ENCODE measurements at regions not wholly inside any gene's neighbourhood (a gene's known extent, or its start where the extent isn't known, plus 50 kb on each side); places are given as distances from the start of the nearest gene placed in this dataset.
A peak's percentile ranks its signal among the peaks of the same experiment; 100 is the strongest.

DNA sequence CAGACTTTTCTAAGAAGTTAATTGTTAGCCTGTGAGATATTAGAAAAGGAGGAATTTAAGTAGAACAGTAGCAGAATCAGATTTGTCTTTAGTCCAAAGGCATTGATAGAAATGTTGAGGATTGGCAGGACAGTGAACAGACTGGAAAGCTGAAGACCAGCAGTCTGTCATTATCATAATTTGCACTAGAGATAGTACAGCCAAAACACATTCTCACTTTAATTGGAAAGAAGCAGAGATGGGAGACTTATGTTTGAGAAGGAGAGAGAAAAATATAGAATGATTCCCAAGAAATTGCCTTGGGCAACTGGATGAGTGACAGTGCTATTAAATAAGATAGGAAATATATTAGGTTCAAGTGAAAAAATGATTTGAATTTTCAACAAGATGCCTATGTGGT is 755.5 kb downstream of the SLITRK5 start:
- H3K4me3 ChIP-seq (ENCODE audit: control insufficient read depth in 1 of 7, extremely low read depth in 1 of 7, insufficient read depth in 4 of 7, low read depth in 2 of 7, low read length in 6 of 7), result no peak overlapping the region
- CTCF ChIA-PET, result no interaction called here
- no peak overlapping the region for H3K27ac ChIP-seq (ENCODE audit: insufficient read depth in 1 of 2, low read depth in 1 of 2, low read length in 2 of 2, poor library complexity in 1 of 2, severe bottlenecking in 2 of 2)
- H3K4me1 ChIP-seq (ENCODE audit: control extremely low read depth in 1 of 4, control insufficient read depth in 4 of 4, insufficient read depth in 4 of 4, low read length in 3 of 4), result no peaks in the 10 kb centered on the region
- DNase-seq, result no peak
- peaks cover 0 to 6% (median 2%) of the 10 kb centered on the region in 5 experiments for H3K9me3 ChIP-seq (ENCODE audit: control extremely low read depth in 1 of 5, control insufficient read depth in 4 of 5, insufficient read depth in 2 of 5, low read depth in 1 of 5, low read length in 4 of 5)
- H3K36me3 ChIP-seq (ENCODE audit: control insufficient read depth in 4 of 4, insufficient read depth in 4 of 4, low read length in 3 of 4), result no peaks in the 10 kb centered on the region
- POLR2A ChIA-PET, result no interaction called here
- no peaks in the 10 kb centered on the region for H3K27me3 ChIP-seq (replicated peaks in 2 of 5; ENCODE audit: control insufficient read depth in 4 of 5, insufficient read depth in 5 of 5, low read length in 4 of 5)

DNA sequence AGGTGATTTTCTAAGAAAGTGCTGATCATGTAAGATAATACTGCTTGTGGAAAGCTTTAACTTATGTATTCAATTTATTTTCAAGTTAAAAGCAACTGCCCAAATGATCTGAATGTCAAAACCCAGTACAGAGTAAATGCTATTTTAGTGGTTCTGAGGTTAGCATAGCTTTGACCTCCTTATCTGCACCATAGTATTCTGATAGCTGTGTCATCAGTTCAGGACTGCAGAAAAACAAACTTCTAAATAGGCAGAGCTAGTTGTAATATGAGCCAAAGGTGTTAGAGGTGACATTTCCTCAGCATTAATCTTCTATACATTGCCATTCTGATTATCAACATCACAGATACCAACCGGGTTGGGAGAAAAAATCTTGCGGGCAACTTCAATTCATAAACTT is 758.7 kb downstream of the SLITRK5 start:
- Histone ChIP-seq H3K4me1 (ENCODE audit: control extremely low read depth in 1 of 4, control insufficient read depth in 4 of 4, insufficient read depth in 4 of 4, low read length in 3 of 4) (no peaks in the 10 kb centered on the region), H3K27me3 (replicated peaks in 2 of 5; ENCODE audit: control insufficient read depth in 4 of 5, insufficient read depth in 5 of 5, low read length in 4 of 5) (no peaks in the 10 kb centered on the region), H3K36me3 (ENCODE audit: control insufficient read depth in 4 of 4, insufficient read depth in 4 of 4, low read length in 3 of 4) (no peaks in the 10 kb centered on the region), H3K27ac (ENCODE audit: insufficient read depth in 1 of 2, low read depth in 1 of 2, low read length in 2 of 2, poor library complexity in 1 of 2, severe bottlenecking in 2 of 2) (no peak overlapping the region), H3K9me3 (ENCODE audit: control extremely low read depth in 1 of 5, control insufficient read depth in 4 of 5, insufficient read depth in 2 of 5, low read depth in 1 of 5, low read length in 4 of 5) (peaks cover 0 to 8% (median 2%) of the 10 kb centered on the region in 5 experiments), H3K4me3 (ENCODE audit: control insufficient read depth in 1 of 7, extremely low read depth in 1 of 7, insufficient read depth in 4 of 7, low read depth in 2 of 7, low read length in 6 of 7) (no peak overlapping the region)
- POLR2A ChIA-PET, result no interaction called here
- CTCF ChIA-PET, result no interaction called here
- 94% methylated on average over 2 of the region's 2 CpGs for WGBS (ENCODE audit: insufficient coverage)
- DNase-seq, result no peak

DNA sequence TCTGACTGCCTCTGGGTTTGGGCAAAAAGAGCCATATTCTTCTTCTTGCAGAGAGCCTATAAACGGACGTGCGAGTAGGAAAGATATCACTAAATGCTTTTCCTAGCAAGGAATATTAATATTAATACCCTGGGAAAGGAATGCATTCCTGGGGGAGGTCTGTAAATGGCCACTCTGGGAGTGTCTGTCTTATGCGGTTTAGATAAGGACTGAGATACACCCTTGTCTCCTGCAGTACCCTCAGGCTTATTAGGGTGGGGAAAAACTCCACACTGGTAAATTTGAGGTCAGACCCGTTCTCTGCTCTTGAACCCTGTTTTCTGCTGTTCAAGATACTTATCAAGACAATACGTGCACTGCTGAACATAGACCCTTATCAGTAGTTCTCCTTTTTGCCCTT is 763.8 kb downstream of the SLITRK5 start:
- no peaks in the 10 kb centered on the region for H3K36me3 ChIP-seq (ENCODE audit: control insufficient read depth in 4 of 4, insufficient read depth in 4 of 4, low read length in 3 of 4)
- no peaks in the 10 kb centered on the region for H3K4me1 ChIP-seq (ENCODE audit: control extremely low read depth in 1 of 4, control insufficient read depth in 4 of 4, insufficient read depth in 4 of 4, low read length in 3 of 4)
- ChIA-PET CTCF (no interaction called here), POLR2A (no interaction called here)
- peak in 2 of 3 donors; percentile 8 to 20 for DNase-seq
- no peaks in the 10 kb centered on the region for H3K27me3 ChIP-seq (replicated peaks in 2 of 5; ENCODE audit: control insufficient read depth in 4 of 5, insufficient read depth in 5 of 5, low read length in 4 of 5)
- no peak overlapping the region for H3K4me3 ChIP-seq (ENCODE audit: control insufficient read depth in 1 of 7, extremely low read depth in 1 of 7, insufficient read depth in 4 of 7, low read depth in 2 of 7, low read length in 6 of 7)
- WGBS (ENCODE audit: insufficient coverage), result 100% methylated on average over 2 of the region's 6 CpGs
- H3K9me3 ChIP-seq (ENCODE audit: control extremely low read depth in 1 of 5, control insufficient read depth in 4 of 5, insufficient read depth in 2 of 5, low read depth in 1 of 5, low read length in 4 of 5), result peaks cover 0 to 8% (median 0%) of the 10 kb centered on the region in 5 experiments
- H3K27ac ChIP-seq (ENCODE audit: insufficient read depth in 1 of 2, low read depth in 1 of 2, low read length in 2 of 2, poor library complexity in 1 of 2, severe bottlenecking in 2 of 2), result no peak overlapping the region

DNA sequence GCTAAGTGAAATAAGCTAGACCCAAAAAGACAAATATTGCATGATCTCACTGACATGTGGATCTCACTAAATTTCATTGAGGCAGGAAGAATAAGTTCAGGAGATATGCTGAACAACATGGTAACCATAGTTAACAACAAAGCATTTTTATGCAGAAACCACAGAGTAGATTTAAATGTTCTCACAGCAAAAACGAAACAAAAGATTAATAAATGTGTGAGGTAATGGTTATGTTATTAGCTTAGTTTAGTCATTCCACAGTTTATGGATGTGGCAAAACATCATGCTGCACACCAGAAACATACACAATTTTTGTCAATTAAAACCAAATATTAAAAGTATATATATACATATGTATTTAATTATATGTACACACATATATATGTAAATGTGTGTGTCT is 765.8 kb downstream of the SLITRK5 start:
- Histone ChIP-seq H3K27me3 (replicated peaks in 2 of 5; ENCODE audit: control insufficient read depth in 4 of 5, insufficient read depth in 5 of 5, low read length in 4 of 5) (no peaks in the 10 kb centered on the region), H3K36me3 (ENCODE audit: control insufficient read depth in 4 of 4, insufficient read depth in 4 of 4, low read length in 3 of 4) (no peaks in the 10 kb centered on the region), H3K4me3 (ENCODE audit: control insufficient read depth in 1 of 7, extremely low read depth in 1 of 7, insufficient read depth in 4 of 7, low read depth in 2 of 7, low read length in 6 of 7) (no peak overlapping the region), H3K4me1 (ENCODE audit: control extremely low read depth in 1 of 4, control insufficient read depth in 4 of 4, insufficient read depth in 4 of 4, low read length in 3 of 4) (no peaks in the 10 kb centered on the region), H3K27ac (ENCODE audit: insufficient read depth in 1 of 2, low read depth in 1 of 2, low read length in 2 of 2, poor library complexity in 1 of 2, severe bottlenecking in 2 of 2) (no peak overlapping the region), H3K9me3 (ENCODE audit: control extremely low read depth in 1 of 5, control insufficient read depth in 4 of 5, insufficient read depth in 2 of 5, low read depth in 1 of 5, low read length in 4 of 5) (peaks cover 0 to 8% (median 0%) of the 10 kb centered on the region in 5 experiments)
- WGBS (ENCODE audit: insufficient coverage), result no CpG with 5 or more reads among the region's 1 CpG
- POLR2A ChIA-PET, result no interaction called here
- no peak for DNase-seq
- CTCF ChIA-PET, result no interaction called here

DNA sequence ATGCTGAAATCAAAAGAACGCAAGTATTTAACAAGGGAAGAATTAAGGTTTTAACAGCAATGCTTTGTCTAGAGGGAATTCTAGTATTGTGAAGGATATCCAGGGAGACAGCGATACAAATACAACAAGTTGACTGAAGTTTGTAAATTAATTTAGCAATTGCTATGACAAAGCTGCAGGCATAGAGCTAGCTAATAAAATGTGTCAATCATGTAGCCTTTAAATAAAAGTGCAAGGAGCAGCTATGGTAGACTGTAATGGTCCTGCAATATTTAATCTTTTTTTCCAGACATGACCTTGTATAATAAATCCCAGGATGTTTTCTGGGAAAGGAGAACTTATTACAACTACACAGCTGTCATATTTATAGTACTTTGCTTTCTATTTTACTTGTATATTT is 779.3 kb downstream of the SLITRK5 start:
- Histone ChIP-seq H3K36me3 (ENCODE audit: control insufficient read depth in 4 of 4, insufficient read depth in 4 of 4, low read length in 3 of 4) (no peaks in the 10 kb centered on the region), H3K27ac (ENCODE audit: insufficient read depth in 1 of 2, low read depth in 1 of 2, low read length in 2 of 2, poor library complexity in 1 of 2, severe bottlenecking in 2 of 2) (no peak overlapping the region), H3K4me1 (ENCODE audit: control extremely low read depth in 1 of 4, control insufficient read depth in 4 of 4, insufficient read depth in 4 of 4, low read length in 3 of 4) (peaks cover 0 to 4% (median 0%) of the 10 kb centered on the region in 4 experiments), H3K4me3 (ENCODE audit: control insufficient read depth in 1 of 7, extremely low read depth in 1 of 7, insufficient read depth in 4 of 7, low read depth in 2 of 7, low read length in 6 of 7) (no peak overlapping the region), H3K9me3 (ENCODE audit: control extremely low read depth in 1 of 5, control insufficient read depth in 4 of 5, insufficient read depth in 2 of 5, low read depth in 1 of 5, low read length in 4 of 5) (no peaks in the 10 kb centered on the region), H3K27me3 (replicated peaks in 2 of 5; ENCODE audit: control insufficient read depth in 4 of 5, insufficient read depth in 5 of 5, low read length in 4 of 5) (no peaks in the 10 kb centered on the region)
- POLR2A ChIA-PET, result no interaction called here
- 67% methylated on average over 2 of the region's 2 CpGs for WGBS (ENCODE audit: insufficient coverage)
- no peak for DNase-seq
- CTCF ChIA-PET, result no interaction called here

DNA sequence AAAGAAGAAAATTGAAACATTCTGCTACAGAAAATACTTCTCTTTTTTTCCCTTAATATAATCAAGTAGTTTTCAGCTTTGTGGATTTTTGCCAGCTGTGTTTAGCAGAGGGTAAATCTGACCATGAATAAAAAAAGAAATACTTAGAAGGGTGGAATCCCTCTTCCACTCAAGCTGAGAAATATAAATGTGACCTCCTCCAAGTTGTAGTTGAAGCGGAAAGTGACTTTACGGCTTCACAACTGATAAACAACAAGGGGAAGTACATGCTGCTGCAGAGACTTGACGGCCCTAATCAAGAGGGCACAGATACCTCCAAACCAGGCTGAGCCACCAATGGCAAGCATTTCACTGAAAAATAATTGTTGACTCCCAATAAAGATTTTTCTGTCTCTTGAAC is 785.0 kb downstream of the SLITRK5 start:
- Histone ChIP-seq H3K36me3 (ENCODE audit: control insufficient read depth in 4 of 4, insufficient read depth in 4 of 4, low read length in 3 of 4) (no peaks in the 10 kb centered on the region), H3K4me3 (ENCODE audit: control insufficient read depth in 1 of 7, extremely low read depth in 1 of 7, insufficient read depth in 4 of 7, low read depth in 2 of 7, low read length in 6 of 7) (no peak overlapping the region), H3K4me1 (ENCODE audit: control extremely low read depth in 1 of 4, control insufficient read depth in 4 of 4, insufficient read depth in 4 of 4, low read length in 3 of 4) (peaks cover 2 to 9% (median 5%) of the 10 kb centered on the region in 4 experiments), H3K27ac (ENCODE audit: insufficient read depth in 1 of 2, low read depth in 1 of 2, low read length in 2 of 2, poor library complexity in 1 of 2, severe bottlenecking in 2 of 2) (peak overlapping the region; percentile 46 to 76), H3K27me3 (replicated peaks in 2 of 5; ENCODE audit: control insufficient read depth in 4 of 5, insufficient read depth in 5 of 5, low read length in 4 of 5) (no peaks in the 10 kb centered on the region), H3K9me3 (ENCODE audit: control extremely low read depth in 1 of 5, control insufficient read depth in 4 of 5, insufficient read depth in 2 of 5, low read depth in 1 of 5, low read length in 4 of 5) (no peaks in the 10 kb centered on the region)
- peak; percentile 67 to 93 (median 87) for DNase-seq
- POLR2A ChIA-PET, result no interaction called here
- whole genome bisulfite sequencing (ENCODE audit: insufficient coverage), result 0% methylated on average over 2 of the region's 3 CpGs
- CTCF ChIA-PET, result no interaction called here

DNA sequence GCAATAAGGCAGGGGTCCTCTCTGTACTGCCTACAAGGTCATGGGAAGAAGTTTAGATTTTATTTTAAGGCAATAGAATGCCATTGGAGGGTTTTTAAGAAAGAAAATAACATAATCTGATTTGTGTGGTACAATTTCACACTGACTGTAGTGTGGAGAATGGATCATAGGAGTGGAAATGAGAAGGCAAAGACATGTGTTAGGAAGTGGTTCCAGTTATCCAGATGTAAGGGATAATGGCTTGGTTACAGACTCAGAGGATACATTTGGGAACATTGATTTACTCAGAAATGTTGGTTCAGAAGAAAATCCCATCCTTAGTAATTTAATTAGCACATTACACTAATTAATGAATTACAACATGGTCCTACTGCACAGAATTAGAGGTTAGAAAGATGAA is 788.2 kb downstream of the SLITRK5 start:
- H3K27me3 ChIP-seq (replicated peaks in 2 of 5; ENCODE audit: control insufficient read depth in 4 of 5, insufficient read depth in 5 of 5, low read length in 4 of 5), result no peaks in the 10 kb centered on the region
- ChIA-PET POLR2A (no interaction called here), CTCF (no interaction called here)
- H3K27ac ChIP-seq (ENCODE audit: insufficient read depth in 1 of 2, low read depth in 1 of 2, low read length in 2 of 2, poor library complexity in 1 of 2, severe bottlenecking in 2 of 2), result no peak overlapping the region
- no peak for DNase-seq
- peaks cover 2 to 9% (median 5%) of the 10 kb centered on the region in 4 experiments for H3K4me1 ChIP-seq (ENCODE audit: control extremely low read depth in 1 of 4, control insufficient read depth in 4 of 4, insufficient read depth in 4 of 4, low read length in 3 of 4)
- H3K36me3 ChIP-seq (ENCODE audit: control insufficient read depth in 4 of 4, insufficient read depth in 4 of 4, low read length in 3 of 4), result no peaks in the 10 kb centered on the region
- H3K9me3 ChIP-seq (ENCODE audit: control extremely low read depth in 1 of 5, control insufficient read depth in 4 of 5, insufficient read depth in 2 of 5, low read depth in 1 of 5, low read length in 4 of 5), result peaks cover 0 to 3% (median 0%) of the 10 kb centered on the region in 5 experiments
- no peak overlapping the region for H3K4me3 ChIP-seq (ENCODE audit: control insufficient read depth in 1 of 7, extremely low read depth in 1 of 7, insufficient read depth in 4 of 7, low read depth in 2 of 7, low read length in 6 of 7)
